GM06990 (cell line): ENCODE measurements at regions not wholly inside any gene's neighbourhood (a gene's known extent, or its start where the extent isn't known, plus 50 kb on each side); places are given as distances from the start of the nearest gene placed in this dataset.

Source experiments
- DNase-seq: peaks from one replicate; pipeline ENCODE4 v3.0.0-alpha.2; 2011; ENCODE audit not compliant: insufficient read length; ENCODE audit errors: extremely low read depth
- H3K27me3 ChIP-seq: replicated peaks from 2 replicates; pipeline ENCODE4 v1.6.0; 2011; ENCODE audit warnings: low read length; ENCODE audit not compliant: control insufficient read depth, insufficient read depth
- H3K36me3 ChIP-seq: 2 replicates; pipeline ENCODE4 v1.5.1; 2011; ENCODE audit warnings: low read length; ENCODE audit not compliant: control insufficient read depth, insufficient read depth
- H3K4me3 ChIP-seq: replicated peaks from 2 replicates; pipeline ENCODE4 v1.5.1; 2011; ENCODE audit warnings: low read depth, mild to moderate bottlenecking, control low read depth, low read length
- TF ChIP-seq, protein P1 (sequence below): IDR thresholded peaks from 2 replicates; pipeline ENCODE4 v1.5.1; 2011; ENCODE audit warnings: low read length, control low read depth, mild to moderate bottlenecking, inconsistent platforms; ENCODE audit not compliant: insufficient read depth, poor library complexity, severe bottlenecking

- TF ChIP-seq, protein P1, sequence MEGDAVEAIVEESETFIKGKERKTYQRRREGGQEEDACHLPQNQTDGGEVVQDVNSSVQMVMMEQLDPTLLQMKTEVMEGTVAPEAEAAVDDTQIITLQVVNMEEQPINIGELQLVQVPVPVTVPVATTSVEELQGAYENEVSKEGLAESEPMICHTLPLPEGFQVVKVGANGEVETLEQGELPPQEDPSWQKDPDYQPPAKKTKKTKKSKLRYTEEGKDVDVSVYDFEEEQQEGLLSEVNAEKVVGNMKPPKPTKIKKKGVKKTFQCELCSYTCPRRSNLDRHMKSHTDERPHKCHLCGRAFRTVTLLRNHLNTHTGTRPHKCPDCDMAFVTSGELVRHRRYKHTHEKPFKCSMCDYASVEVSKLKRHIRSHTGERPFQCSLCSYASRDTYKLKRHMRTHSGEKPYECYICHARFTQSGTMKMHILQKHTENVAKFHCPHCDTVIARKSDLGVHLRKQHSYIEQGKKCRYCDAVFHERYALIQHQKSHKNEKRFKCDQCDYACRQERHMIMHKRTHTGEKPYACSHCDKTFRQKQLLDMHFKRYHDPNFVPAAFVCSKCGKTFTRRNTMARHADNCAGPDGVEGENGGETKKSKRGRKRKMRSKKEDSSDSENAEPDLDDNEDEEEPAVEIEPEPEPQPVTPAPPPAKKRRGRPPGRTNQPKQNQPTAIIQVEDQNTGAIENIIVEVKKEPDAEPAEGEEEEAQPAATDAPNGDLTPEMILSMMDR, result no peak
- no peak for DNase-seq
- no peaks in the 10 kb centered on the region for H3K27me3 ChIP-seq
Observed at GRCh38 chr5:107253246-107253645, 417.5 kb downstream of the EFNA5 start.

GRCh38 chr5:107251151-107251550 lies 419.6 kb downstream of the EFNA5 start:
- no peak for DNase-seq
- H3K36me3 ChIP-seq, result no peaks in the 10 kb centered on the region
- H3K27me3 ChIP-seq, result no peaks in the 10 kb centered on the region
- no peak overlapping the region for H3K4me3 ChIP-seq
- TF ChIP-seq, protein P1, result no peak

More at GRCh38 chr5:107253246-107253645, 417.5 kb downstream of the EFNA5 start:
- no peaks in the 10 kb centered on the region for H3K36me3 ChIP-seq
- H3K4me3 ChIP-seq, result no peak overlapping the region

DNA sequence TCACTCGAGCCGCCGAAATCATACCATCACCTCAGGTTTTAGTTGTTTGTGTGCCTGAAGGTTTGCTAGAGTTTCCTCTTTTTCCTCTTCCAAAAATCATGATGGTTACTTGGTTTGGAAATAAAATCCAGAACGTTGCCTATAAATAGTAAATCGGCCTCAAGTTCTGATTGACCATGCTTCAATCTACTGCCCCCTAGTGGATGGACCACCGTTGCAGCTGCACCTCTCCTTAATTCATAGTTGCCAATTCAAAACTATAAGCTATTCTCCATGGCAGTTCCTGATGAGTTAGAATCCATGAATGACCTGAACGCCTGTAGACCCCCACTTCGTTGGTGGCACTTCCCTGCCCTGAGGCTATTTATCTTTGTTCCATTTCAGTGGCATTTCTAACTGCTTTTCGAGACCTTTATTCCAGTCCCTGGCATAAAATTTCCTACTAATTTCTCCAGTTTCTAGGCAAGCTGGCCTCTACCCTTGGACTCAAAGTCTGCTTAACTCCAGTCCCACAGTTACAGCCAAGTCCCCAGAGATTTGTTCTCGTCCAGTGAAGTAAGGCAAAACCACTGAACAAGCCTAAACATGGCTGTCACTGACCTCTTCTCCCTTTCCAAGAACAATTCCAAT lies 422.6 kb downstream of the EFNA5 start:
- H3K27me3 ChIP-seq, result no peaks in the 10 kb centered on the region
- H3K36me3 ChIP-seq, result no peaks in the 10 kb centered on the region
- TF ChIP-seq, protein P1, result peak; percentile 85
- no peak for DNase-seq
- no peak overlapping the region for H3K4me3 ChIP-seq

DNA sequence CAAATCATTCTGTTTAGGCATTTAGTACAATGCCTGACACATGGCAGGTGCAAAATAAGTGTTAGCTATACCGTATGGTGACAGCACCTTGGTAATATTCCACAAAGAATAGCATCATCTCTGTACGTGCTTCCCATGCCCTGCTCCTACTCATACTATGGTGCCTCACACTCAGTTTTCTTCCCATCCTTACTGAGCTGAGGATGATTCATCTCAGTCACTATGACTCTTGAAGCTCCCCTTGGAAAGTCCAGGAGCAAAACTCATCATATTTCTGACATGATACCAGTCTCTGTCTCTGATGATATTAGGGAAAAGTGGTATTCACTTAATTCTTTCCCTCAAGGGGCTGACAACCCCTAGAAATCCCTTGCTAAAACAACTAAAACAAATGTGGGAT lies 423.3 kb downstream of the EFNA5 start:
- Histone ChIP-seq H3K27me3 (no peaks in the 10 kb centered on the region), H3K36me3 (no peaks in the 10 kb centered on the region), H3K4me3 (no peak overlapping the region)
- TF ChIP-seq, protein P1, result no peak
- no peak for DNase-seq

DNA sequence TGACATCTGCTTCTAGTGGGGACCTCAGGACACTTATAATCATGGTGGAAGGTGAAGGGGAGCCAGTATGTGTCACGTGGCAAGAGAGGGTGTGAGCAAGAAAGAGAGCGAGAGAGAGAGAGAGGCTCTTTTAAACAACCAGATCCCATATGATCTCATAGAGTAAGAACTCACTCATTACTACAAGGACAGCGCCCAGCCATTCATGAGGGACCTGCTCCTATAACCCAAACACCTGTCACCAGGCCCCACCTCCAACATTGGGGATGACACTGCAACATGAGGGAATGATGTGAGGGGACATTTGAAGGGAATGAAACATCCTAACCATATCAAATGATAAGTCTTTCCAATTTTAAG lies 427.5 kb downstream of the EFNA5 start:
- H3K36me3 ChIP-seq, result no peaks in the 10 kb centered on the region
- no peaks in the 10 kb centered on the region for H3K27me3 ChIP-seq
- no peak for DNase-seq
- H3K4me3 ChIP-seq, result no peak overlapping the region
- TF ChIP-seq, protein P1, result no peak
